MG63 (cell line): ENCODE measurements at regions not wholly inside any gene's neighbourhood (a gene's known extent, or its start where the extent isn't known, plus 50 kb on each side); places are given as distances from the start of the nearest gene placed in this dataset.

ENCODE experiments used
- DNase-seq: peaks from one replicate; pipeline ENCODE4 v3.0.0-alpha.2; 2020
- H3K27me3 ChIP-seq: fragments of 250-450 bp; sonication (Bioruptor Pico); 2 replicates; pipeline ENCODE4 v1.5.1; 2020; ENCODE audit warnings: mild to moderate bottlenecking, moderate library complexity
- H3K36me3 ChIP-seq: fragments of 250-450 bp; sonication (Bioruptor Pico); 2 replicates; pipeline ENCODE4 v1.5.1; 2020; ENCODE audit warnings: mild to moderate bottlenecking, moderate library complexity
- H3K4me3 ChIP-seq: fragments of 250-450 bp; sonication (Bioruptor Pico); 2 replicates; pipeline ENCODE4 v1.5.1; 2020; ENCODE audit warnings: mild to moderate bottlenecking, moderate library complexity
- H3K9me3 ChIP-seq: fragments of 250-450 bp; sonication (Bioruptor Pico); 2 replicates; pipeline ENCODE4 v1.5.1; 2020; ENCODE audit warnings: mild to moderate bottlenecking, moderate library complexity

DNA sequence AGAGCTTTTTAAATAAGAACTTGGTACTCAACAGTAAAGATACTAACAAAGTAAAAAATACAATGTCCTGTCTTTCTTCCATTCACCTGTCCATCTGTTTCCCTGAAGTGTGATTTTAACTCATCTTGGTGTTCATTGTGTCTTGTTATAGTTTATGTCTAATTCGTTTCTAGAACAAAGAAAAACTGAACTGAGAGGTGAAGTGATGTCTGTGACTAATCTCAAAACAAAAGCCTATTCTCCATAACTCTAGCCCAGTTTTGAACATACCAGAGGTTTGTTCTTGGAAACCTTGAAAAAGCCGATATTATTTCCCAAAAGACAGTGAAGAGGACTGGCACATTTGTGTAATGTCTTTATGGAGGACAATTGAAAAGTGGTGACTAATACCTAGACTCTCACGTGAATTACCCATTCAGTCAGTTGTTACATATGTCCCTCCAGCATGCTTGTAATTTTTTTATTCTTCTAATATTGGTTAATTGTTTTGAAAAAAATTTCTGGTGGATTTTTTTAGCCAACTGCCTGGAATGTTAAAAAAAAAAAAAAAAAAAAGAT lies 725.8 kb downstream of the SATB2 start:
- Histone ChIP-seq H3K9me3 (no peaks in the 10 kb centered on the region), H3K27me3 (no peaks in the 10 kb centered on the region), H3K36me3 (no peaks in the 10 kb centered on the region), H3K4me3 (no peak overlapping the region)
- no peak for DNase-seq

DNA sequence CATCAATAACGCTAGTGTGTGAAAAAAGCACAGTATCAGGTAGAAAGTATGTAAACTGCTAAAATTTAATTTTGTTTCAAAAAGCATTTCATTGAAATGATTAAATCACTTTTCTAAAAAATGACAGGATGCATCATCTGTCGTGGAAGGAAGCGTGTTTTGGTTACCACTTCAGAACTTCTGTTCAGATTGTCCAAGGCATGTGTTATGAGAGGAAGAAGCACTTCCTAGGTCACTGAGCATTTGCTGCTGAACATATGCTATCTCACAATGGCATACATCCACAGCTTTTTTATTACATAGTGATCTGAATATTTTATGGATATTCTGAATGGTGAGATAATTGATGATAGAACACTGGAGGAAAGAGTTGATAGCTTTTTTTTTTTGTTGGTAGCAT lies 737.5 kb downstream of the SATB2 start:
- Histone ChIP-seq H3K27me3 (no peaks in the 10 kb centered on the region), H3K36me3 (no peaks in the 10 kb centered on the region), H3K4me3 (no peak overlapping the region), H3K9me3 (no peaks in the 10 kb centered on the region)
- no peak for DNase-seq

DNA sequence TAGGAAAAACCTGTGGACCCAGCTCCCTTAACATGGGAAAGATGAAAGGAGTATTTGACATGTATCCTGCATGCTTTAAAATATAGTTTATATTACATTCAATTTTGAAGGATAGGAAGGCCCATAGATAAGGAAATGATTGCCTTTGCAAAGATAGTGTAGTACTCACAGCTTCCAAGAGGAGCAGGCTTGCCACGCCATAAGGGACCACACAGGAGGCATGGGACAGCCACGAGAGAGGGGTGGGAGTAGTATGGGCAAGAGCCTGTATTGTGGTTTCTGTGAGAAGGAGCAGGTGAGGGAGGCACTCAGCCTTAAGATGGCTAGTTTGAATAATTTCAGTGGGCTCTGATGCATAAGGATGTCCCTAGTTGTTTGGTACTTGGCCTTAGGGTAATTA lies 740.3 kb downstream of the SATB2 start:
- no peak overlapping the region for H3K4me3 ChIP-seq
- H3K9me3 ChIP-seq = no peaks in the 10 kb centered on the region
- DNase-seq = no peak
- H3K36me3 ChIP-seq = no peaks in the 10 kb centered on the region
- no peaks in the 10 kb centered on the region for H3K27me3 ChIP-seq

DNA sequence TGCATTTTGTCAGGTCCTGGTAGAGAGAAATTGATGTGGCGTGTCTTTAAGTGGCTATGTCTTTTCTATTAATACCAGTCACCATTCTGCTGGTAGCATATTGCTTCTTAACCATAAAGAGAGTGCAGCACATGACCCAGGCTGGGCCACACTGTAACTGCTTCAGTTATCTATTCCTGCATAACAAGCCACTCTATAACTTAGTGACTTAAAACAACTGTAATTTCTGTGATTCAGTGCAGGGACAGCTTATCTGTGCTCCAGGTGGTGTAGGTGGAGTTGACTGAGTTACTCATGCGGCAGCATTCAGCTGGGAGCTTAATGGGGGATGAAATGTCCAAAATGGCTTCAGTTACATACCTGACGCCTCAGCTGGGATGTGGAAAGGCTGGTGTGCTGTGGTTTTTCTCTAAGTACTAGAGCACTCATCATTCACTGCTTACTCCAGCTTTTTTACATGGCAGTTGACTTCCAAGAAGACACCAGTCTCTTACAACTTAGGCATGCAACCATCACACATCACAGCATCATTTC lies 742.4 kb downstream of the SATB2 start:
- no peaks in the 10 kb centered on the region for H3K27me3 ChIP-seq
- no peak overlapping the region for H3K4me3 ChIP-seq
- no peaks in the 10 kb centered on the region for H3K9me3 ChIP-seq
- DNase-seq = no peak
- H3K36me3 ChIP-seq = no peaks in the 10 kb centered on the region

DNA sequence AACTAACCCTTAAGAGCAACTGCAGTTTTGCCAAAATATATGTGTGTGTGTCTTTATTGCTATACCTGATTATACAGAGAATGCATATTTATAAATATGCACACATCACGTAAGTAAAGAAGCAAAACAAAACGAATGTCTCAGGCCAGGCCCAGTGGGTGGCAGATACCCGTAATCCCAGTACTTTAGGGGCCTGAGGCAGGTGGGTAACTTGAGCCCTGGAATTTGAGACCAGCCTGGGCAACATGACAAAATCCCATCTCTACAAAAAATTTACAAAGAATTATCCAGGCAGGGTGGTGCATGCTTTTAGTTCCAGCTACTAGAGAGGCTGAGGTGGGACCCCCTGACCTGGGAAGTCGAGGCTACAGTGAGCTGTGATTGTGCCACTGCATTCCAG lies 745.3 kb downstream of the SATB2 start:
- no peaks in the 10 kb centered on the region for H3K36me3 ChIP-seq
- H3K4me3 ChIP-seq = no peak overlapping the region
- H3K9me3 ChIP-seq = no peaks in the 10 kb centered on the region
- no peak for DNase-seq
- H3K27me3 ChIP-seq = no peaks in the 10 kb centered on the region

DNA sequence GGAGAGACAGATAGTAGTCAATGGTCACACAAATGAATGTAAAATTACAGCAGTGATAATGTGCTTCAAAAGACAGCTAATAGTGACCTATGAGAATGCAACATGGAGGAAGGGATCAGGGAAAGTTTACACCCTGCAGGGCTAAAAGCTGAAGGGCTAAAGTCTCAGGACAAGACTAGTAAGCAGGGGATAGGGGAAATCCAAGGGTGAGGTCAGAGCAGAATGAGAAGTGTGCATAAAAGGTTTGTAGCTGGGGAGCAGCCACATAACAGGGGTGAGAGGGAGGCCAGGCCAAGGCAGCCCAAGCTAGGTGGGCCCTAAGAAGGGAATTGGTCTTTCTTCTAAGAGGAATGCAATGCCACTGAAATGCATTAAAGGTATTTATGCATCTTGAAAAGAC lies 746.3 kb downstream of the SATB2 start:
- Histone ChIP-seq H3K36me3 (no peaks in the 10 kb centered on the region), H3K4me3 (no peak overlapping the region), H3K27me3 (no peaks in the 10 kb centered on the region), H3K9me3 (no peaks in the 10 kb centered on the region)
- no peak for DNase-seq

DNA sequence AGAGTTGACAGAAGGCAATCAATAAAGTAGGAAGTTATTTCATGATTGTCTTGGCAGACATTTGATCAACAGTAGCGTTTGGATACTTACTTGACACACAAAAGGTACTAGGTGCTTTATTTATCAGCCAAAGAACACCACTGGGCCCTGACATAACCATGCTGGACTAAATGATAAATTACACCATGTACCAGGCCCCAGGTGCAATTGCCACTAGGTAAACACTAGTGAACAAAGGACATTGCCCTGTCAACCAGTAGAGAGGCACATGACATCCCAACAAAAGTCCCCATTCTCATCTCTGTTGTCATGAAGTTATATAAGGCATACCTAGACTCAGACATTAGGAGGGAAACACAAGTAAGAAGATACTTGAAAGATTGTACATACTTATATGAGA lies 747.2 kb downstream of the SATB2 start:
- Histone ChIP-seq H3K36me3 (no peaks in the 10 kb centered on the region), H3K27me3 (no peaks in the 10 kb centered on the region), H3K4me3 (no peak overlapping the region), H3K9me3 (no peaks in the 10 kb centered on the region)
- DNase-seq = no peak

DNA sequence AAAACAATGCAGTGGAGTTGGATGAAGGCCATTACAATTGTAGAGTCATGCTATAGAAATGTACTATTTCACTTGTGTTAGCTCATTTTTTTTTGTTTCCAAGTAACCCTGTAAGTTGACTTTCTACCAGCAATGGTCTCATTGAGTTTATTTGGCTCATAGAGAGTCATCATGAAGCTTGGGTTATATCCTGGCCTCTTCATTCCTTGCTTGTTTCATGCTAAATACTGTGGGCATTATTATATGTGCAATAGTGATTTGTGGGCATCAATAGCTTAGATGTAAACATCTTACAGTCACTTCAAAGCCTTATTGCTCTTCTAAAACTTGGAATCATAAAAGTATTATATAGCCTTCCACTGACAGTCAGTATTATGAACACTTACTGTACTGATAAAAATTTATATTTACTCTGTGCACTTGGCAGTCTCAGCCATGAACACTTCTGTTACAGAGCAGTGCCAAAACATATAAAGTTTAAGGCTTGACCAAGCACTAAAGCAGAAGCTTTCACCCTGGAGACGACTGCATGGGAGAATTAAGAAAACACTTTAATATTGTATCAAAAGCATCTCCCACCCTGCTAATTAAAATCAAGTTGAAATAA lies 751.2 kb downstream of the SATB2 start:
- Histone ChIP-seq H3K36me3 (no peaks in the 10 kb centered on the region), H3K4me3 (no peak overlapping the region), H3K9me3 (no peaks in the 10 kb centered on the region), H3K27me3 (no peaks in the 10 kb centered on the region)
- DNase-seq = no peak

DNA sequence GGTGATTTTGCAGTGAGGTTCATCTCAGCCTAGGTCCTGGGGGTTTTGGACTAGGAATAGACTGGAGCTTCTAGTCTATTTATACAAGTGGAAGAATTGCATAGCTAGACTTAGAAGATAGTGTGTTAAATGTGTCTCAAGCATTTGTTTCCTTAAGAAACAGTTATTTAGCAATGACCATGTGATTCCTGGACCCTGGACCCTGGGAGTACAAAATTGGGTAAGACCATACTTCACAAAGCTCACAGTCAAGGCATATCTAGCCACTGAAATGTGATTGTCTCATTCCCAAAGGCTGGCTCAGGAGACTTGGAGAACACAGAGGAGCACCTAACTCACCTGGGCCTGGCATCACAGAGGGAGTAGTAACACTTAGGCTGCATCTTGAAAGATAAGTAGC lies 754.5 kb downstream of the SATB2 start:
- no peak overlapping the region for H3K4me3 ChIP-seq
- H3K27me3 ChIP-seq = no peaks in the 10 kb centered on the region
- no peaks in the 10 kb centered on the region for H3K36me3 ChIP-seq
- no peaks in the 10 kb centered on the region for H3K9me3 ChIP-seq
- DNase-seq = no peak

DNA sequence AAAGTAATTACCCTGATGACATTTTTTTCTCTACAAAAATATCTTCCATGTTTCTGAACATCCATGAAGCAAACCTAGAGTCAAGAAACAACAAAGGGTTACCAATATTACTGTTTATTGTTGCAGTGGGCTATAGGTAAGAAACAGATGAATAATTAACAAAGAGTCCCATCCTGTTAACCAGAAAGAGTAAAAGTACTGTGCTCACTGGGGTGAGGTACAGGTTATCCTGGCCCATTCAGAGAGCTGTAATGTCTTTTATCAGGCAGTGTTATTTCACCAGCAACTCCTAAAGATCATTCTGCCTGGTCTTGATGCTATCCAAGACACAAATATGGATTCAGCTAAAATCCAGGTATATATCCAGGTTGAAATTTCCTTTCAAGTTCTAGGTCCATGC lies 754.9 kb downstream of the SATB2 start:
- Histone ChIP-seq H3K4me3 (no peak overlapping the region), H3K36me3 (no peaks in the 10 kb centered on the region), H3K27me3 (no peaks in the 10 kb centered on the region), H3K9me3 (no peaks in the 10 kb centered on the region)
- DNase-seq = no peak

DNA sequence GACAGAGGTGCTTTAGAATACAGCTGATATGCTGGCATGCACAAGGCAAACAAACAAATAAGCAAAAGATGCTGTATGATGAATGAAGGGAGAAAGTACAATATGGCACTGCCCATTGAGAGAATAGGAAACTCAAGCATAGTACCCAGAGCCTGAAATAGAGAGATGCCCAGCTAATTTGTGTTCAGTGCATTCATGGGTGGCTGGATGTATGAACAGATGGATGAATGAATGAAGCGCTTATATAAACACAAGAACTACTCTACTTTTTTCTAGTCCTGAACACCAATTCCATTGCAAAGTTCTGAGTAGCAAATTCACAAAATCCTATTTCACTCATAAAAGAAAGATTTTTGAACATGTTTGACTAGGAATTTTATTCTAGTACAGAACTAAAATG lies 756.3 kb downstream of the SATB2 start:
- no peak for DNase-seq
- Histone ChIP-seq H3K4me3 (no peak overlapping the region), H3K27me3 (no peaks in the 10 kb centered on the region), H3K36me3 (no peaks in the 10 kb centered on the region), H3K9me3 (no peaks in the 10 kb centered on the region)

DNA sequence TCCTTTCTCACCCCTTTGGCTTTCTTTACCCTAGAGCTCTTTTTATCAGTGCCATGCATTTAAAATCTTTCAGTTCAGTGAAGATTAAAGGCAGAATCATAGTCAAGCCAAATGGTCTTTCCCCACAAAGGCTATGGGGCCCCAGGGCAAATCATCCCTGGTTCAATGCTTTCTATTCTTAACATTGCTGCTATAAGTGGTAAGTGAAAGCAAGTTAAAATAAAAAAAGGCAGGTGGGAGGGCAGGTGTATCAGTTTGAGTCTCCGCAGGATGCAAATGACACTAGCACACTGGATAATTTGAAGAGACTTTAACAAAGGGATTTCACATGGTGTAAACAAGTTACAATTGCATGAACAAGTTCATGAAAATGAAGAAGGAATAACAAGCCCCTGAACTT lies 757.4 kb downstream of the SATB2 start:
- no peaks in the 10 kb centered on the region for H3K9me3 ChIP-seq
- no peaks in the 10 kb centered on the region for H3K36me3 ChIP-seq
- no peaks in the 10 kb centered on the region for H3K27me3 ChIP-seq
- H3K4me3 ChIP-seq = no peak overlapping the region
- no peak for DNase-seq

DNA sequence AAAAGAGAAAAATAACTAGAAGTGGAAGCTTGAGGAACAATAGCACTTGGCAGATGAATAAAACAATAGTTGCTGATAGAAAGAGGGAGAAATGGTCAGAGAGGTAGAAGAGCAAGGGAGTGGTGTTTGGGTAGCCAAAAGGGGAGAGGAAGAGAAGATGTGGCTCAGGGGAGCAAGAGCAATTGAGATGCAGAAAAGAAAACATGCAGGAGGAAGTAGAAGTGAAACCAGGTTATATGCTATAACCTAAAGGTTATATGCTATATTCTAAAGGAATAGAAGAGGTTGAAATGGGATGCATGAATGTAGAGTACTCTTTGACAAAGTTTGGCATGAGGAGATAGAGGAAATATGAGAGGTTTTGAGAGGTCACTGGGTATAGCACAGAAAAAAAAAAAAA lies 759.5 kb downstream of the SATB2 start:
- no peaks in the 10 kb centered on the region for H3K9me3 ChIP-seq
- DNase-seq = no peak
- no peak overlapping the region for H3K4me3 ChIP-seq
- no peaks in the 10 kb centered on the region for H3K27me3 ChIP-seq
- H3K36me3 ChIP-seq = no peaks in the 10 kb centered on the region

DNA sequence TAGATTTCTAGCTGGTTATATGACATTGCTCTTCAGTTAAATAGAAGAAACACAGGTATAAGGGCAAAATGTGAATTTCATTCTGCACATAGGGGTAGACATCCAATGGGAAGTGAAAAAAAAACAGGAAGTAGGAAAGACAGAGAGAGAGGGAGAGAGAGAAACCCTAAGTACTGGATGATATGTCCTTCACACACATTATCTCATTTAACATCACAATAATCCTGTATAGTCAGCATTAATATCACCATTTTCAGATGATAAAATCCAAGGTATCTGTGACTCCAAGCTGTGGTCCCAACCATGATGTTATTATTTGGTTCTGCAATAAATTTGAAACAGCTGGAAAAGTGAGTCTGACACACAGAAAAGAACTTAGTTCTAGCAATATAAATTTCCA lies 759.9 kb downstream of the SATB2 start:
- H3K4me3 ChIP-seq = no peak overlapping the region
- DNase-seq = no peak
- no peaks in the 10 kb centered on the region for H3K36me3 ChIP-seq
- no peaks in the 10 kb centered on the region for H3K9me3 ChIP-seq
- H3K27me3 ChIP-seq = no peaks in the 10 kb centered on the region

DNA sequence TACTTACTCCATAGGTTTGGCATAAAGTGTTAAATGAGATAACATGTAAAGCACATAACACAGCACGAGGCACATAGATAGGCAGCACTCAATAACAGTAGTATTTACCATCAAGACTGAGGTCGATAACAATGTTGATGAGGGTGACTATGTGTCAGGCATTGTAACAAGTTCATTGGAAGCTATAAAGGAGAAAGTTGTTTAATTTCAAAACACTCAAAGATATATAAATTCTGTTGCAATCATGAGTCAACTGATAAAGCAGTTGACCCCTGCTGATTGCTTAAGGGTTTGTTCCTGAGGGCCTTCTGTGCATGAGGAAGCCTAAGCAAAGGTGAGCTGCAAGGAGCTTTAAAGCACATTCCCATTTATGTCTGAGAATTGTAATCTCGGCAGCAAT lies 760.5 kb downstream of the SATB2 start:
- Histone ChIP-seq H3K27me3 (no peaks in the 10 kb centered on the region), H3K36me3 (no peaks in the 10 kb centered on the region), H3K4me3 (no peak overlapping the region), H3K9me3 (no peaks in the 10 kb centered on the region)
- no peak for DNase-seq

DNA sequence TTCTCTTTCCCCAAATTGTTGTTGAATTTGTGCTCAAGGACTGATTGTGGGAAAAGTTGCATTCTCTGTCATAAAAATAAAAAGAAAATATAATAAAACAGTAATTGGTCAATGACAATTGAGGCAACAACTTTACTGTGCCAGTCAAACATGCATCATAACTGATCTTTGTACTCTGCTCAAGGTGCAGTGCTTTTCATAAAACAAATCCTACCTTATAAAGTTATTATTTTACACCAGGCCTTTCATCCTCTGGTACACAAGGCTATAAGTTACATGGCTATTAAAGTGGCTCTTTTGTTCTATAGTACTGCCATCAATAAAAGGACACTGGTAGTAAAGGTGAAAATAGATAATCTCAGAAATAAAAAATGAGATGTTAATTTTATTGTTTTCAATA lies 761.9 kb downstream of the SATB2 start:
- no peak for DNase-seq
- Histone ChIP-seq H3K36me3 (no peaks in the 10 kb centered on the region), H3K27me3 (no peaks in the 10 kb centered on the region)

DNA sequence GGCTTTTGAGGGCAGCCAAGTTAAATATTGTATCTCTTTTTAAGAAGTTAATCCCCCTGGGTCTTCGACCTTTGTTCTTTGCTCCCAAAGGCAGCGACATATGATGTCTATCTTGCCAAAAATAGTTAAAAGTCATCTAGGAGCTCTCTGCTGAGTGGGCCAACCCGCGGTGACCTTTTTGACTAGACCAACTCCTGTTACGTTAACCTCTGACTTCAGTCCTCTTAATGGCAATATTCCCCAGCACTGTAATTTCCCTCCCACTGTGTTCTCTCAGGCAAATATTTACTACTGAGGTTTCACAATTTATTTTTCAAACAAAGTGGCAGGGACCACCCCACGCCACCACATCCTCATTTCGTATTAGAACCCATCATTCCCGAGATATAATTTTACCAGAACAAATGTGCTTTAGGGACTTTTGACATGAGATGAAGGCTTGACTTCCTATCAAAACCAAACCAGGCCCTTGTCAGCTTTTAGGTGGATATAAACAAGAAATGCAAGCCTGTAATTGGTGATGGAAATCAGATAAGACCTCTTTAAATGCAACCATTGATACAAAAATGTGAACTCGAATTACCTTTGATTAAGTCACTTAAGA lies 764.7 kb downstream of the SATB2 start:
- DNase-seq = no peak

More for the DNA sequence above, 761.9 kb downstream of the SATB2 start:
- Histone ChIP-seq H3K9me3 (no peaks in the 10 kb centered on the region), H3K4me3 (no peak overlapping the region)

DNA sequence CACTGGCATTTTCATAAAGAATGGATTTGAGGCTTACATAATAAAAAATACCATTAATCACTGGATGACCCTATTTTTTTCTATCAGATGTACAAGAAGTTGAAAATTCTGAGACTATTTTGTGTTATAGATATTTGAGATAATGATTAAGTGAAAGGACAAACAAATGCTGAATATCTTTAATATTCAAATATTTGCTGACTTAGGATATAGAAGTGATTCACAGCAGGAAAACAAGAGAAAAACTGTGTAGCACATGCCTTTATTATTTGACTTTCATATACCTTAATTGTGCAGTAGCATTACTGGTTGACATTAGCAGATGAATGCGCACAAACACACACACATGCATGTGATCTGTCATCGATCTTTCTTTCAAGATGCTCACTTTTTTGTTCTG lies 766.5 kb downstream of the SATB2 start:
- Histone ChIP-seq H3K9me3 (no peaks in the 10 kb centered on the region), H3K4me3 (no peak overlapping the region), H3K36me3 (no peaks in the 10 kb centered on the region), H3K27me3 (no peaks in the 10 kb centered on the region)
- no peak for DNase-seq

More for the DNA sequence above, 764.7 kb downstream of the SATB2 start:
- Histone ChIP-seq H3K36me3 (no peaks in the 10 kb centered on the region), H3K9me3 (no peaks in the 10 kb centered on the region), H3K27me3 (no peaks in the 10 kb centered on the region), H3K4me3 (no peak overlapping the region)
